Skeletal muscle tissue (tissue), 4 donors: ENCODE measurements at regions not wholly inside any gene's neighbourhood (a gene's known extent, or its start where the extent isn't known, plus 50 kb on each side); places are given as distances from the start of the nearest gene placed in this dataset. TPM values are rescaled to one million over a fixed set of nuclear protein-coding genes. Genes with fewer than 3 reads are reported as not detected.
"Not testable (repeated sequence)": the region's sequence is repeated elsewhere in the genome, so short reads cannot be mapped to it uniquely, and the experiment has no call there.

Experiments used
- H3K27ac ChIP-seq: one replicate; pipeline ENCODE4 v1.7.0; 2013; ENCODE audit warnings: mild to moderate bottlenecking, low read depth, low read length, inconsistent platforms
- H3K27me3 ChIP-seq, 3 donors: one replicate each; pipeline ENCODE4 v1.7.0; 2013; ENCODE audit warnings: low read length in 3 of 3; ENCODE audit not compliant: control insufficient read depth in 3 of 3, insufficient read depth in 3 of 3
- H3K36me3 ChIP-seq, 3 donors: one replicate each; pipeline ENCODE4 v1.7.0; 2013; ENCODE audit warnings: low read length in 3 of 3; ENCODE audit not compliant: control insufficient read depth in 3 of 3, insufficient read depth in 3 of 3
- H3K4me1 ChIP-seq, 3 donors: one replicate each; pipeline ENCODE4 v1.7.0; 2013; ENCODE audit warnings: low read length in 3 of 3, mild to moderate bottlenecking in 3 of 3; ENCODE audit not compliant: control insufficient read depth in 3 of 3, insufficient read depth in 3 of 3
- H3K4me3 ChIP-seq, 3 donors: one replicate each; pipeline ENCODE4 v1.7.0; 2013; ENCODE audit warnings: low read length in 3 of 3
- H3K9ac ChIP-seq, 3 donors: one replicate each; pipeline ENCODE4 v1.7.0; 2013; ENCODE audit warnings: low read length in 3 of 3, mild to moderate bottlenecking in 3 of 3, moderate library complexity in 2 of 3, low read depth in 1 of 3
- H3K9me3 ChIP-seq, 3 donors: one replicate each; pipeline ENCODE4 v1.7.0; 2013; ENCODE audit warnings: low read length in 3 of 3; ENCODE audit not compliant: control insufficient read depth in 3 of 3
- small RNA-seq: library from RNA; depleted of rRNA; stranded (forward); fragments of <200 nt; gene quantifications from one replicate; pipeline ENCODE3, GENCODE V24; 2014
- donor health status: Osteomylitis.

- no peak overlapping the region for H3K9ac ChIP-seq
- H3K4me1 ChIP-seq = no peaks in the 10 kb centered on the region
- H3K27me3 ChIP-seq = no peaks in the 10 kb centered on the region
- H3K9me3 ChIP-seq = no peaks in the 10 kb centered on the region
- H3K36me3 ChIP-seq = no peaks in the 10 kb centered on the region
- H3K4me3 ChIP-seq = no peak overlapping the region
- H3K27ac ChIP-seq = no peak overlapping the region
These were observed 73.9 kb upstream of the MXRA5 start for GRCh38 chrX:3420316-3420715.

GRCh38 chrX:3415011-3415410 lies 68.6 kb upstream of the MXRA5 start:
- Histone ChIP-seq H3K36me3 (no peaks in the 10 kb centered on the region), H3K9ac (no peak overlapping the region), H3K4me1 (no peaks in the 10 kb centered on the region), H3K27me3 (no peaks in the 10 kb centered on the region), H3K9me3 (no peaks in the 10 kb centered on the region), H3K27ac (no peak overlapping the region), H3K4me3 (no peak overlapping the region)

GRCh38 chrX:3411626-3412025 lies 65.2 kb upstream of the MXRA5 start:
- not testable (repeated sequence) for H3K27me3 ChIP-seq, H3K4me3 ChIP-seq, H3K9me3 ChIP-seq, H3K4me1 ChIP-seq, H3K36me3 ChIP-seq, H3K9ac ChIP-seq, H3K27ac ChIP-seq

GRCh38 chrX:3409936-3410335 lies 63.5 kb upstream of the MXRA5 start:
- not testable (repeated sequence) for H3K9me3 ChIP-seq, H3K27ac ChIP-seq, H3K27me3 ChIP-seq, H3K4me1 ChIP-seq, H3K9ac ChIP-seq, H3K4me3 ChIP-seq, H3K36me3 ChIP-seq

- no peaks in the 10 kb centered on the region for H3K9me3 ChIP-seq
- no peak overlapping the region for H3K4me3 ChIP-seq
- no peaks in the 10 kb centered on the region for H3K36me3 ChIP-seq
- no peaks in the 10 kb centered on the region for H3K4me1 ChIP-seq
- no peak overlapping the region for H3K9ac ChIP-seq
- H3K27ac ChIP-seq = no peak overlapping the region
- H3K27me3 ChIP-seq = no peaks in the 10 kb centered on the region
These were observed 61.3 kb upstream of the MXRA5 start for GRCh38 chrX:3407781-3408180.

- Histone ChIP-seq H3K27me3 (no peaks in the 10 kb centered on the region), H3K36me3 (no peaks in the 10 kb centered on the region), H3K4me1 (no peaks in the 10 kb centered on the region), H3K27ac (no peak overlapping the region), H3K4me3 (no peak overlapping the region), H3K9me3 (no peaks in the 10 kb centered on the region), H3K9ac (no peak overlapping the region)
These were observed 60.7 kb upstream of the MXRA5 start for GRCh38 chrX:3407121-3407520.

- no peak overlapping the region for H3K4me3 ChIP-seq
- no peak overlapping the region for H3K27ac ChIP-seq
- H3K4me1 ChIP-seq = no peaks in the 10 kb centered on the region
- H3K9ac ChIP-seq = no peak overlapping the region
- no peaks in the 10 kb centered on the region for H3K36me3 ChIP-seq
- H3K9me3 ChIP-seq = no peaks in the 10 kb centered on the region
- H3K27me3 ChIP-seq = no peaks in the 10 kb centered on the region
These were observed 57.3 kb upstream of the MXRA5 start for GRCh38 chrX:3403748-3404147.

Small RNA genes in the stretch of these regions (small RNA-seq; reads per million reads assigned to genes)
- not detected for gene SNORA48B
